C4-2B (cell line): ENCODE measurements at regions not wholly inside any gene's neighbourhood (a gene's known extent, or its start where the extent isn't known, plus 50 kb on each side); places are given as distances from the start of the nearest gene placed in this dataset.

ENCODE experiments used
- CTCF ChIP-seq: fragments of 450-650 bp; conservative IDR thresholded peaks from 2 replicates; pipeline ENCODE4 v1.5.1; 2017; ENCODE audit warnings: mild to moderate bottlenecking
- ZFX ChIP-seq: fragments of 450-650 bp; IDR thresholded peaks from 2 replicates; pipeline ENCODE4 v1.6.1; 2017

GRCh38 chr2:205892251-205892655, 193.7 kb downstream of the INO80D start:
- TF ChIP-seq CTCF (no peak), ZFX (no peak)
